Retinal pigment epithelial cell (primary cell): ENCODE measurements at regions not wholly inside any gene's neighbourhood (a gene's known extent, or its start where the extent isn't known, plus 50 kb on each side); places are given as distances from the start of the nearest gene placed in this dataset.

Experiments used
- DNase-seq: peaks from one replicate; pipeline ENCODE4 v3.0.0-alpha.2; 2010; ENCODE audit warnings: low read depth
- H3K4me3 ChIP-seq: 2 replicates; pipeline ENCODE4 v1.5.1; 2011; ENCODE audit warnings: mild to moderate bottlenecking, low read length, control low read depth, moderate library complexity
- CTCF ChIP-seq: conservative IDR thresholded peaks from 2 replicates; pipeline ENCODE4 v1.5.1; 2011; ENCODE audit warnings: low read depth, low read length, control low read depth, inconsistent platforms

DNA sequence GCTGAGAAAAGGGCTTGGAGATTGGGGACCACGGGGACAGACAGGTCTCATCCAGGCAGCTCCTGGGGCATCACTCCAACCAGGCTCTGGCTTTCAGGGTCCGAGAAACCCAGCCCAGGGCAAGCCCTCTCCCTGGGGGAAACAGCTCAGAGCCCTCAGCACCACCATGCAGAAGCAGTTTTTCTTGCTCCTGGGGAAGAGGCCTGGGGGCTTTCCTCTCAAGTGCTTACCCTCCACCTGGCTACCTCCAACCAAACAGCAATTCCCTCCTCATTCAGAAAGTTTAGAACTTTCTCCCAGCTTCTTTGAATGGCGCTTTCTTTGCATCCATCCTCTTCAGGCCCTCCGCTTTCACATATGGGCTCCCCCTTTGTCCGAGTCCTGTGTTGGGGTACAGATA is 110.4 kb upstream of the PHACTR3 start:
- H3K4me3 ChIP-seq, result no peak overlapping the region
- TF ChIP-seq CTCF, result no peak

DNA sequence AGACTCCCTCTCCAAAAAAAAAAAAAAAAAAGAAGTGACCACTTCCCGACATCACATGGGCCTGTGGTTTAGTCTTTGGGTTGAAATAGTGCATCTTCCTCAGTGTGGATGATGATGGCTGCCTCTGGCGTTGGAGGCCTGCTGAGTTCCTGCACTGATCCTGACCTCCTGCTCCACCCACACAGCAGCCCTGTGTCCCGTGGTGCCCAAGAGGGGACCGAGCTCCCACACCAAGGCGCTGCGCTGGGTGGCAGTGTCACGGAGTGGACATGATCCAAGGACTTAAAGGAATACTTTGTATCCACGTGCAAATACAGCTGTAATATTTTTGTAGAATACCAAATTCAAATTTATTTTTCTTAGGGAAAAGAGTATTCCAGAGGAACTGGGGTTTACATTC is 109.2 kb upstream of the PHACTR3 start:
- H3K4me3 ChIP-seq, result no peak overlapping the region
- no peak for DNase-seq
- TF ChIP-seq CTCF, result no peak

More for the DNA sequence above, 110.4 kb upstream of the PHACTR3 start:
- DNase-seq, result no peak

GRCh38 chr20:59495894-59496510 is 108.3 kb upstream of the PHACTR3 start:
- peak; percentile 3 for DNase-seq
- peak; percentile 85 for TF ChIP-seq CTCF
- no peak overlapping the region for H3K4me3 ChIP-seq

DNA sequence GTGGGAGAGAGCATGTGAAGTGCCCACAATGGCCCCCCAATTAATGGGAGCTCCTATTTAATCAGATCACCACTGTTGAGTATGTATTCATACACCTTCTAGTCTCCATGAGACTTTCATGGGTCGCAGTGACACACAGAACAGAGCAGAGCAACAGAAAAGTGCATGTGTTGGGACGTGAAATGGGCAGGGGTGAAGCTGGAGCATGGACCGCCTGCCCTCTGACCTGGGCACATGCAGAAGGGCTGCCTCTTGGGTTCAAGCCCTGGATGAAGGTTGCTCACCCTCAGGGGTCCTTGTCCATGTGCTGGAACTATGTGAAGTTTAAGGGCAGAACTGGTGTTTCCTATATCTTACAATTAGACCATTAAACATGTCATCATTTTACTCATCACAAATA is 106.0 kb upstream of the PHACTR3 start:
- no peak for TF ChIP-seq CTCF

DNA sequence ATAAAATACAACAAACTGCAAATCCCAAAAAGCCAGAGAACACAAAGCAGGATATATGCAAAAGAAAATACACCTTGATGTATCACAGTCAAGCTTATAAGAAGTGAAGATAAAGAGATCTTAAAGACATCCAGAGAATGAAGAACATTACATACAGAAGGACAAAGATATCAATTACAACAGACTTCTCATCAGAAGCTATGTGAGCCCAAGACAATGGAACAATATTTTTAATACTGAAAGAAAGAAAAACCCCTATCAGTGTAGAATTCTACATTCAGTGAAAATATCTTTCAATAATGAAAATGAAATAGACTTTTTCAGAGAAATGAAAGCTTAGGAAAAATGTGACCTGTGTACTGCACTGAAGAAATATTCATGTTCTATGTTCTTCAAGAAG is 104.5 kb upstream of the PHACTR3 start:
- no peak for TF ChIP-seq CTCF
- no peak for DNase-seq
- no peak overlapping the region for H3K4me3 ChIP-seq

More for the DNA sequence above, 106.0 kb upstream of the PHACTR3 start:
- H3K4me3 ChIP-seq, result no peak overlapping the region
- DNase-seq, result no peak

- H3K4me3 ChIP-seq, result no peak overlapping the region
- DNase-seq, result no peak
- TF ChIP-seq CTCF, result no peak
Measured at GRCh38 chr20:59508729-59509128, 95.6 kb upstream of the PHACTR3 start.

DNA sequence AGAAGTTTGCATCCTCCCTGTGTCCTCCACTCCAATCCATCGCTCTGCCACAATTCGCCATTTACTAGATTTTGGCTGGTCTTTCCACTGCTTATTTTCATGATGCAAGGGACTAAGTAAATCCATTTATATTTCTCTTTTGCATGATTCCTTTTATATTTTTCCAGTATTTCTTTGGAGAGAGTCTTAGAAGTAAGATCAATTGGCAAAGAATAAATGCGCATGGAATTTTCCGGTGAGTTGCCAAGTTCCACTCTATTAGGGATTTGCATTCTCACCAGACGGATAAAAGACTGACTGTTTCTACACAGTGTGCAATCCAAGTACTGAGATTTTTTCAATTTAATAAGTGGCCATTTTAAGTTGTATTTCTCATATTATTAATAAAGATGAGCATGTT is 91.7 kb upstream of the PHACTR3 start:
- no peak overlapping the region for H3K4me3 ChIP-seq
- no peak for TF ChIP-seq CTCF
- no peak for DNase-seq
